ENCODE measurements at regions not wholly inside any gene's neighbourhood (a gene's known extent, or its start where the extent isn't known, plus 50 kb on each side); places are given as distances from the start of the nearest gene placed in this dataset.

- TF ChIP-seq CTCF (IDR thresholded peaks at IDR 0.05): no peak
- TF ChIP-seq POLR2A (IDR thresholded peaks at IDR 0.05): no peak
These were observed 87.3 kb upstream of the CACUL1 start for GRCh38 chr10:118841881-118842605.
